Mammary epithelial cell (primary cell): ENCODE measurements at regions not wholly inside any gene's neighbourhood (a gene's known extent, or its start where the extent isn't known, plus 50 kb on each side); places are given as distances from the start of the nearest gene placed in this dataset.

ENCODE experiments used
- CTCF ChIP-seq, 2 donors: IDR thresholded peaks in 1 of 2; conservative IDR thresholded peaks in 1 of 2; 2 replicates each; pipeline ENCODE4 v1.5.1; 2011 to 2012; ENCODE audit warnings: inconsistent platforms in 2 of 2, low read length in 2 of 2, mild to moderate bottlenecking in 2 of 2, control low read depth in 1 of 2, low read depth in 1 of 2; ENCODE audit not compliant: insufficient read depth in 1 of 2; ENCODE audit errors: extremely low read depth in 1 of 2
- EZH2 ChIP-seq: IDR thresholded peaks from 2 replicates; pipeline ENCODE4 v1.6.1; 2012; ENCODE audit warnings: low read length, inconsistent platforms, borderline replicate concordance

GRCh38 chr4:131388277-131388676 is 1760.8 kb upstream of the PCDH10 start:
- no peak for TF ChIP-seq CTCF (conservative IDR thresholded peaks at IDR 0.05 in 1 of 2, IDR thresholded peaks at IDR 0.05 in 1 of 2; ENCODE audit: extremely low read depth in 1 of 2, insufficient read depth in 1 of 2, low read depth in 1 of 2, low read length in 2 of 2)
- no peak for TF ChIP-seq EZH2
